ENCODE measurements at regions not wholly inside any gene's neighbourhood (a gene's known extent, or its start where the extent isn't known, plus 50 kb on each side); places are given as distances from the start of the nearest gene placed in this dataset.

DNA sequence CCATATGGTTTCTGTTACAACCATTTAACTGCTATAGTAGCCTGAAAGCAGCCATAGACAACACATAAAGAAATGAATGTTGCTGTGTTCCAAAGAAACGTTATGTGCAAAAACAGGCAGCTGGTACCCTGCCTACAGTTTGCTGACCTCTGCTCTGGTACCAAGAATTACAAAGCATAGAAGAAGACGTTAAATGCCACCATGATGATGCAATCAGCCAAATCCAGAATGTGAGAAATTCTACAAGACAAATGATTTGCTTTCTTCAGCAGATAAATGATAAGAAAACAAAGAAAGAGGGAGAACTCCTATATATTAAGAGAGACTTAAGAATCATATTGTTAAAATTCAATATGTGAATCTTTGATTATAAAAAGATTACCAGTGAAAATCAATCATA is 97.8 kb upstream of the PDE4B start:
- H3F3A ChIP-seq (ENCODE audit: insufficient read depth, low read length) = no peaks in the 10 kb centered on the region
- H3K9me2 ChIP-seq (ENCODE audit: low read depth, low read length) = no peaks in the 10 kb centered on the region
- H3K9ac ChIP-seq (ENCODE audit: low read length) = no peak overlapping the region
- H3K79me2 ChIP-seq (ENCODE audit: insufficient read depth, low read length) = no peaks in the 10 kb centered on the region
- no peak overlapping the region for H3K4me3 ChIP-seq (ENCODE audit: low read depth, low read length, poor library complexity, severe bottlenecking)
- no peaks in the 10 kb centered on the region for H4K20me1 ChIP-seq (ENCODE audit: insufficient read depth, low read length)
- H3K36me3 ChIP-seq (ENCODE audit: insufficient read depth, low read length) = no peaks in the 10 kb centered on the region
- TF ChIP-seq, protein P1, sequence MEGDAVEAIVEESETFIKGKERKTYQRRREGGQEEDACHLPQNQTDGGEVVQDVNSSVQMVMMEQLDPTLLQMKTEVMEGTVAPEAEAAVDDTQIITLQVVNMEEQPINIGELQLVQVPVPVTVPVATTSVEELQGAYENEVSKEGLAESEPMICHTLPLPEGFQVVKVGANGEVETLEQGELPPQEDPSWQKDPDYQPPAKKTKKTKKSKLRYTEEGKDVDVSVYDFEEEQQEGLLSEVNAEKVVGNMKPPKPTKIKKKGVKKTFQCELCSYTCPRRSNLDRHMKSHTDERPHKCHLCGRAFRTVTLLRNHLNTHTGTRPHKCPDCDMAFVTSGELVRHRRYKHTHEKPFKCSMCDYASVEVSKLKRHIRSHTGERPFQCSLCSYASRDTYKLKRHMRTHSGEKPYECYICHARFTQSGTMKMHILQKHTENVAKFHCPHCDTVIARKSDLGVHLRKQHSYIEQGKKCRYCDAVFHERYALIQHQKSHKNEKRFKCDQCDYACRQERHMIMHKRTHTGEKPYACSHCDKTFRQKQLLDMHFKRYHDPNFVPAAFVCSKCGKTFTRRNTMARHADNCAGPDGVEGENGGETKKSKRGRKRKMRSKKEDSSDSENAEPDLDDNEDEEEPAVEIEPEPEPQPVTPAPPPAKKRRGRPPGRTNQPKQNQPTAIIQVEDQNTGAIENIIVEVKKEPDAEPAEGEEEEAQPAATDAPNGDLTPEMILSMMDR (IDR thresholded peaks at IDR 0.05; ENCODE audit: low read length) = no peak
- TF ChIP-seq EZH2 (IDR thresholded peaks at IDR 0.05; ENCODE audit: borderline replicate concordance, low read length) = no peak
- H3K4me1 ChIP-seq (ENCODE audit: insufficient read depth, low read length, severe bottlenecking) = no peaks in the 10 kb centered on the region
- no peaks in the 10 kb centered on the region for H3K9me3 ChIP-seq (ENCODE audit: low read length)
- no peak overlapping the region for H3K27ac ChIP-seq (ENCODE audit: low read depth, low read length, poor library complexity, severe bottlenecking)
- H2AFZ ChIP-seq (ENCODE audit: low read length) = no peak overlapping the region
- no peak overlapping the region for H3K4me2 ChIP-seq (ENCODE audit: low read length)
- no peaks in the 10 kb centered on the region for H3K27me3 ChIP-seq (ENCODE audit: insufficient read depth, low read length)

DNA sequence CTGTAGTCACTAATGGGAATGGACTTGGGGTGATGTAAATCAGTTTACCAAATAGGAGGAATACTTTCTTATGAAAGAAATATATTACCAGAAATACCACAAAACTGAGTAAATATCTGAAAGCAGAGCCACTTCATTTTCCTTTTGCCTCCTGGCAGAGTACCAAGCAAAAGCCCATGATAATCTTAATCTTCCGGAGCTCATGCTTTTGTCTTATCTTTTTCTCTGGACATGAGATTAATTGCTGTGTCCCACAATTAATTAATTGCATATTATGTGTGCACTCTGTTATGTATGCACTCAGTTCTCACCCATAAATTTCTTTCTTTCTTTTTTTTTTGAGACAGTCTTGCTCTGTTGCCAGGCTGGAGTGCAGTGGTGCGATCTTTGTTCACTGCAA is 94.1 kb upstream of the PDE4B start:
- H3K9ac ChIP-seq (ENCODE audit: low read length) = no peak overlapping the region

DNA sequence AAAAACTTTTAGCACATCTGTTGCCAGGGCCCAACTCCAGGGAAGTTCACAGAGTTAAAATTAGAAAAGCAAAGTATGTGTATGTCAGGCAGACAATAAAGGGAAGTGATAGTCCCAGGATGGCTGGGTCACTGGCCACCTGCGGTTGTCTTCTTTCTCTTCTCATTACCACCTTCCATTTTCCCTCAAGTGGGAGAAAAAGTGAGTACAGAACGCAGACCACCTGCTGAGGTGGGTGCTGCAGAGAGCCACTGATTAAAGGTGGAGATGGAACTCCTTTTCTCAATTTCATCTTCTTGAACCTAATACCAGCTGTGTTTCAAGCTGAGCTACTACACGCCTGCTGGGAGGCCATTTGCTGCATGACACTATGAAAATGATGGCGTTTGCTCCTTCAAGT is 88.8 kb upstream of the PDE4B start:
- Histone ChIP-seq H3K27me3 (ENCODE audit: insufficient read depth, low read length) (no peaks in the 10 kb centered on the region), H3K4me1 (ENCODE audit: insufficient read depth, low read length, severe bottlenecking) (no peaks in the 10 kb centered on the region)
- TF ChIP-seq, protein P1 (IDR thresholded peaks at IDR 0.05; ENCODE audit: low read length) = no peak
- TF ChIP-seq EZH2 (IDR thresholded peaks at IDR 0.05; ENCODE audit: borderline replicate concordance, low read length) = no peak

More for the DNA sequence above, 94.1 kb upstream of the PDE4B start:
- H2AFZ ChIP-seq (ENCODE audit: low read length) = no peak overlapping the region
- no peaks in the 10 kb centered on the region for H3K36me3 ChIP-seq (ENCODE audit: insufficient read depth, low read length)
- H3K9me3 ChIP-seq (ENCODE audit: low read length) = no peaks in the 10 kb centered on the region
- H3K27me3 ChIP-seq (ENCODE audit: insufficient read depth, low read length) = no peaks in the 10 kb centered on the region
- H3K4me1 ChIP-seq (ENCODE audit: insufficient read depth, low read length, severe bottlenecking) = no peaks in the 10 kb centered on the region
- no peaks in the 10 kb centered on the region for H4K20me1 ChIP-seq (ENCODE audit: insufficient read depth, low read length)
- no peaks in the 10 kb centered on the region for H3F3A ChIP-seq (ENCODE audit: insufficient read depth, low read length)
- H3K27ac ChIP-seq (ENCODE audit: low read depth, low read length, poor library complexity, severe bottlenecking) = no peak overlapping the region
- no peaks in the 10 kb centered on the region for H3K9me2 ChIP-seq (ENCODE audit: low read depth, low read length)
- no peak for TF ChIP-seq EZH2 (IDR thresholded peaks at IDR 0.05; ENCODE audit: borderline replicate concordance, low read length)
- TF ChIP-seq, protein P1 (IDR thresholded peaks at IDR 0.05; ENCODE audit: low read length) = no peak
- no peak overlapping the region for H3K4me3 ChIP-seq (ENCODE audit: low read depth, low read length, poor library complexity, severe bottlenecking)
- H3K4me2 ChIP-seq (ENCODE audit: low read length) = no peak overlapping the region
- H3K79me2 ChIP-seq (ENCODE audit: insufficient read depth, low read length) = no peaks in the 10 kb centered on the region

More for the DNA sequence above, 88.8 kb upstream of the PDE4B start:
- Histone ChIP-seq H3K27ac (ENCODE audit: low read depth, low read length, poor library complexity, severe bottlenecking) (no peak overlapping the region), H3K4me2 (ENCODE audit: low read length) (no peak overlapping the region), H3K9me3 (ENCODE audit: low read length) (no peaks in the 10 kb centered on the region), H3K4me3 (ENCODE audit: low read depth, low read length, poor library complexity, severe bottlenecking) (no peak overlapping the region), H4K20me1 (ENCODE audit: insufficient read depth, low read length) (no peaks in the 10 kb centered on the region), H2AFZ (ENCODE audit: low read length) (no peak overlapping the region), H3K9me2 (ENCODE audit: low read depth, low read length) (no peaks in the 10 kb centered on the region), H3F3A (ENCODE audit: insufficient read depth, low read length) (no peaks in the 10 kb centered on the region), H3K36me3 (ENCODE audit: insufficient read depth, low read length) (no peaks in the 10 kb centered on the region), H3K79me2 (ENCODE audit: insufficient read depth, low read length) (no peaks in the 10 kb centered on the region), H3K9ac (ENCODE audit: low read length) (no peak overlapping the region)
